ENCODE measurements at regions not wholly inside any gene's neighbourhood (a gene's known extent, or its start where the extent isn't known, plus 50 kb on each side); places are given as distances from the start of the nearest gene placed in this dataset.

GRCh38 chr13:77416666-77417212, 89.8 kb upstream of the MYCBP2 start:
- TF ChIP-seq, protein P1, sequence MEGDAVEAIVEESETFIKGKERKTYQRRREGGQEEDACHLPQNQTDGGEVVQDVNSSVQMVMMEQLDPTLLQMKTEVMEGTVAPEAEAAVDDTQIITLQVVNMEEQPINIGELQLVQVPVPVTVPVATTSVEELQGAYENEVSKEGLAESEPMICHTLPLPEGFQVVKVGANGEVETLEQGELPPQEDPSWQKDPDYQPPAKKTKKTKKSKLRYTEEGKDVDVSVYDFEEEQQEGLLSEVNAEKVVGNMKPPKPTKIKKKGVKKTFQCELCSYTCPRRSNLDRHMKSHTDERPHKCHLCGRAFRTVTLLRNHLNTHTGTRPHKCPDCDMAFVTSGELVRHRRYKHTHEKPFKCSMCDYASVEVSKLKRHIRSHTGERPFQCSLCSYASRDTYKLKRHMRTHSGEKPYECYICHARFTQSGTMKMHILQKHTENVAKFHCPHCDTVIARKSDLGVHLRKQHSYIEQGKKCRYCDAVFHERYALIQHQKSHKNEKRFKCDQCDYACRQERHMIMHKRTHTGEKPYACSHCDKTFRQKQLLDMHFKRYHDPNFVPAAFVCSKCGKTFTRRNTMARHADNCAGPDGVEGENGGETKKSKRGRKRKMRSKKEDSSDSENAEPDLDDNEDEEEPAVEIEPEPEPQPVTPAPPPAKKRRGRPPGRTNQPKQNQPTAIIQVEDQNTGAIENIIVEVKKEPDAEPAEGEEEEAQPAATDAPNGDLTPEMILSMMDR (IDR thresholded peaks at IDR 0.05) = no peak
- TF ChIP-seq REST (IDR thresholded peaks at IDR 0.05; ENCODE audit: low read depth, low read length) (no peak), EP300 (IDR thresholded peaks at IDR 0.05; ENCODE audit: borderline replicate concordance in 1 of 2, low read depth in 1 of 2, low read length in 1 of 2) (peak in 1 of 2 experiments; percentile 65; a peak in 1 of 4 replicates), TAF1 (IDR thresholded peaks at IDR 0.05; ENCODE audit: borderline replicate concordance, low read depth, low read length) (no peak), SIN3A (IDR thresholded peaks at IDR 0.05; ENCODE audit: borderline replicate concordance, low read depth, low read length) (no peak), CHD2 (IDR thresholded peaks at IDR 0.05; ENCODE audit: low read length, partially characterized antibody) (peak; percentile 43), USF2 (IDR thresholded peaks at IDR 0.05; ENCODE audit: borderline replicate concordance, low read depth, low read length) (no peak), FOXJ3 (CRISPR knock-in tag; IDR thresholded peaks at IDR 0.05) (no peak), RXRA (IDR thresholded peaks at IDR 0.05; ENCODE audit: borderline replicate concordance, low read depth) (no peak), YY1 (IDR thresholded peaks at IDR 0.05; ENCODE audit: low read depth) (no peak), TCF12 (IDR thresholded peaks at IDR 0.05) (no peak), EZH2phosphoT487 (IDR thresholded peaks at IDR 0.05; ENCODE audit: borderline replicate concordance, low read depth) (no peak), FOSL2 (IDR thresholded peaks at IDR 0.05; ENCODE audit: borderline replicate concordance, low read depth) (no peak)
